RWPE1 (cell line): ENCODE measurements at regions not wholly inside any gene's neighbourhood (a gene's known extent, or its start where the extent isn't known, plus 50 kb on each side); places are given as distances from the start of the nearest gene placed in this dataset.

Experiments used
- CTCF ChIA-PET: fragments of 350-600 bp; sonication (Branson Sonifier 250); formaldehyde crosslinking; extraction: SDS; loops from one replicate; lab custom pipeline; 2021; lab: Yijun Ruan, JAX
- POLR2A ChIA-PET: fragments of 400-600 bp; formaldehyde crosslinking; extraction: SDS; loops from one replicate; lab custom pipeline; 2020; ENCODE audit warnings: antibody characterized with exemption; ENCODE audit not compliant: low non-redundant PET; lab: Yijun Ruan, JAX
- DNase-seq: peaks from one replicate; pipeline ENCODE4 v3.0.0; 2012; ENCODE audit warnings: low spot score
- H3K27ac ChIP-seq: fragments of 450-650 bp; 2 replicates; pipeline ENCODE4 v1.5.1; 2017
- TF ChIP-seq, protein P1 (sequence below): fragments of 450-650 bp; conservative IDR thresholded peaks from 2 replicates; pipeline ENCODE4 v1.5.1; 2017; ENCODE audit warnings: low read depth, mild to moderate bottlenecking

DNA sequence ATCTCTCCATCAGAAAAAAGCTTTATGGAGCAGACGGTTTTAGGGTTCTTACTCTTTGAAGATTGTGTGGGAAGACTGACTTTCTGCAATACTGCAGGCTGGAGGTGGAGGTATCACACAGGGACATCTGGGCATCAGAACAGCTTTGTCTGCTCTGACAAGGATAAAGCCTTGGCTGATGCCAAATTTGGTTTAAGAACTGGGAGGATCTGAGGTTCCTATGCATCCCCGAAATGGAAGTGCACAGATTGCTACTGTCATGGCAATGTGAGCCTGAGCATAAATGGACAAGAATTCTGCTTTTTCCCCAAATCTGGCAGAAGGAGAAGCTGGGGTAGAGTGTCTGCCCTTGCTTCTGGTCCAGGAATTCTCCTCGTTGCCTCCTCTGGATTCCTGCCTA is 424.3 kb downstream of the SLC4A3 start:
- no peak for DNase-seq
- POLR2A ChIA-PET: no interaction called here
- H3K27ac ChIP-seq: no peak overlapping the region
- TF ChIP-seq, protein P1, sequence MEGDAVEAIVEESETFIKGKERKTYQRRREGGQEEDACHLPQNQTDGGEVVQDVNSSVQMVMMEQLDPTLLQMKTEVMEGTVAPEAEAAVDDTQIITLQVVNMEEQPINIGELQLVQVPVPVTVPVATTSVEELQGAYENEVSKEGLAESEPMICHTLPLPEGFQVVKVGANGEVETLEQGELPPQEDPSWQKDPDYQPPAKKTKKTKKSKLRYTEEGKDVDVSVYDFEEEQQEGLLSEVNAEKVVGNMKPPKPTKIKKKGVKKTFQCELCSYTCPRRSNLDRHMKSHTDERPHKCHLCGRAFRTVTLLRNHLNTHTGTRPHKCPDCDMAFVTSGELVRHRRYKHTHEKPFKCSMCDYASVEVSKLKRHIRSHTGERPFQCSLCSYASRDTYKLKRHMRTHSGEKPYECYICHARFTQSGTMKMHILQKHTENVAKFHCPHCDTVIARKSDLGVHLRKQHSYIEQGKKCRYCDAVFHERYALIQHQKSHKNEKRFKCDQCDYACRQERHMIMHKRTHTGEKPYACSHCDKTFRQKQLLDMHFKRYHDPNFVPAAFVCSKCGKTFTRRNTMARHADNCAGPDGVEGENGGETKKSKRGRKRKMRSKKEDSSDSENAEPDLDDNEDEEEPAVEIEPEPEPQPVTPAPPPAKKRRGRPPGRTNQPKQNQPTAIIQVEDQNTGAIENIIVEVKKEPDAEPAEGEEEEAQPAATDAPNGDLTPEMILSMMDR: no peak
- CTCF ChIA-PET: no interaction called here

DNA sequence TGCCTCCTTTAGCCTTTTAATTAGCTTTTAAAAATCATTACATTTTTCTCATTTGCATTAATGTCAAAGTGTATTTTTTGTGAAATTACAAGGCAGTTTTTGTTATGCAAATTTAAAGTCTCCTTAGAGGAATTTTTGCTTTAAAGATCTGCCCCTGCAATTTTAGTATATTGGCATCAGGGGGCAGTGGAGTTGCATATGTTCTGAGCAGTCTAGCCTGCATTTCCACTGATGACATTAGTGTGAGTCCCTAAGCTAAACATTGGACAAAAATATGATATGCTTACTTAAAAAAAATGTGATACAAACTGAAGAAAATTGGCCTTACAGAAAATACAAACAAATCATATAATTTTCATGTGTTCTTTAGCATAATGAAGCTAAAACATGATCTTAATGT is 426.5 kb downstream of the SLC4A3 start:
- no peak overlapping the region for H3K27ac ChIP-seq
- TF ChIP-seq, protein P1: no peak
- ChIA-PET POLR2A (no interaction called here), CTCF (interaction anchor here (0.5 to 1.1 kb wide), 2 partner anchors 9 to 17 kb away, joined by 3 to 6 read pairs; no protein-coding TSS in a partner anchor)
- no peak for DNase-seq

DNA sequence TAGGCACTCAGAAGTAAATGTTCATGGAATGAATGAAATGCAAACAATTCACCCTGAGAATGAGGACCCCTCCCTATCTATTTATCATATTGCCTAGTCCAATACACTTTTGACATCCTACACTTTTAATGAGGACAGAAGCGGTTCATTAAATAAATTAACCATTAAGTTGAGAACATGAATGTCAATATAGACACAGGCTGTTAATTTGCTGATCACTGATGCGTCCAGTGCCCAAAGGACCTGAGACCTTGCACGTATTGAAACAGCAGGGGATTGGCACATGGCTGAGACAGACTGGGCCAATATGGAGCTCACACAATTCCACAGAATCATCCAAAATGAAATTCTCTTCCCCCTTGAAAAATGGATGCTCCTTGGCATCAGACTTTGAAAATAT is 430.0 kb downstream of the SLC4A3 start:
- DNase-seq: no peak
- no peak overlapping the region for H3K27ac ChIP-seq
- TF ChIP-seq, protein P1: no peak
- ChIA-PET POLR2A (interaction anchor here (0.5 kb wide), 1 partner anchor 79 kb away, joined by 3 read pairs; no protein-coding TSS in a partner anchor), CTCF (no interaction called here)

DNA sequence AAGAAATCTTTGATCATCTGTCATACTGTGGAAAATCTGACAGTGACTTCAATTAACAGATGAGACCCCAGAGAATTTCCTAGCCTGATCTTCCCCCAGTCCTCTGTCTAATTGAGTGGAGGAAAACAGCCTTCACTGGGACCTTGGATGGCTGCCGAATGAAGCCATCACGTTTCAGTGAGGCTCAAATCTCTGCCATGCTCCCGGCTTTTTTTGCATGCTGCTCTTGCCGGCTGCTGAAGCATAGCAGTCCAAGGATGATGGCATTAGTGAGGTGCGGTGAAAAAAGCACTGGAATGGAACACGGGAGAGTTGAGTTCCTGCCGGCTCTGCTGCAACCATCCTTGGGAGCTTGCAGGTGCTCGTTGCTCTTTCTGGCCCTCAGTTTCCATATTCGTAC is 430.5 kb downstream of the SLC4A3 start:
- H3K27ac ChIP-seq: no peak overlapping the region
- ChIA-PET CTCF (interaction anchor here (0.6 kb wide), 1 partner anchor 1304 kb away, joined by 3 read pairs; no protein-coding TSS in a partner anchor), POLR2A (no interaction called here)
- no peak for DNase-seq
- TF ChIP-seq, protein P1: no peak

DNA sequence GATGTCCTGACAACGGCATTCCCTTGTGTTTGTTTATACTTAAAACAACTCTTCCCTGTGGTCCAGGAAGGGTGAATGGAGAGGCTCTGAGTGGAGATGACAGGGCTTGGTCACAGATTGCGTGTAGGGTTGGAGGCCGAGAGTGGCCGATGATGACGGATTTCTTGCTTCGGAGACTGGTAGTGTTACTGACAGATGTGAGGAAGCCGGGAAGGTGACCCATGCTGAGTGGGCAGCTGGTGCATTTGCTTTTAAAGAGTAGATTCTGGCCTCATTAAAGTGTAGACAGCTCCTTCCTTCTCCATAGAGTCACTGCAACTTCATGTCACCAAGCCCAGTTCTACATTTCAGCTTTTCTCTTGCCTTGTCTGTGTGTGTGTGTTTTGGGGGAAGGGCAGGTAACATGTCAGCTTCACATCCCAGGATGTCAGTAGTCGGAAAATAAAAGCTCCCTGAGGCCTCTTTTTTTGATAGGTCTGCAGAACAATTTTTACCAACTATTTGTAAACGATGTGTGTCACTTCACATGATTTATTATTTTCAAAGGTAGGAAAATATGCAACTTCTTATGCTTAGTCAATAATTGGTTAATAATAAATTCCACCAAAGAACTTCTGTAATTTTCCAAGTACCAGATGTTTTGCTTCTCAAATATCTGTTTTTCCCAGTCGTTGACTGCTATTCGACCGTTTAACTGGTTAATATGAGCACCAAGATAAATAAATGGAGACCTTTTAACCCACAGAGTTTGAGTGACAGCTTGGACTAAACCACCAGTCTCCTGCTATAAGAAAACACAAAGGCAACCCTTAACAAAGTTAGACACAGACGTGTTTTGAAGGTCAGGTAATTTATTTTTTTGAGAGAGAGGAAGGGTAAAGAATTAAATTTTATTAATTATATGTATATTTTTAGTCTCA is 436.9 kb downstream of the SLC4A3 start:
- TF ChIP-seq, protein P1: no peak
- H3K27ac ChIP-seq: no peak overlapping the region
- DNase-seq: no peak
- CTCF ChIA-PET: no interaction called here
- POLR2A ChIA-PET: no interaction called here

DNA sequence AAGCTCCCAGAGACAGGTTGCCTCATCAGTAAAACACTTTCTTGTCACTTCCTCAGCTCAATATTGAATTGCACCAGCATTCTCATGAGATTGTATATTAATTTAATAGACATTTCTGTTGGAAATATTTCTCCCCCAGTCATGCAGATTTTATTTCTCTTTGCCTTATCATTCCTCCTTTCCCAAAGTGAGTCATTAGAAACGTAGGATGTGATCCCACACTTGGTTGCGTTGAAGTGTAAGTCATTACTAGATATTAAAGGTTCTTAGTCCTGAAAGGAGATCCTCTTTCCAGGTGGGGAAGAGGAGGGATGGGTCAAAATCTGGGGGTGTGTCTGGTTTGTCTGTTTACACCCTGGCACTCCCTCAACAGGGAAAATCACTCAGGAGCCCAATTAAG is 438.2 kb downstream of the SLC4A3 start:
- CTCF ChIA-PET: no interaction called here
- no peak overlapping the region for H3K27ac ChIP-seq
- POLR2A ChIA-PET: no interaction called here
- TF ChIP-seq, protein P1: no peak
- DNase-seq: no peak
